ENCODE measurements at regions not wholly inside any gene's neighbourhood (a gene's known extent, or its start where the extent isn't known, plus 50 kb on each side); places are given as distances from the start of the nearest gene placed in this dataset.
"Not testable (repeated sequence)": the region's sequence is repeated elsewhere in the genome, so short reads cannot be mapped to it uniquely, and the experiment has no call there.

- in situ Hi-C loops (cut with MboI; ENCODE audit: low pct_unique_long_range_greater_than_20kb, low sequenced_read_pairs, unreplicated experiment), result no loop called here
- no peak for DNase-seq (ENCODE audit: low spot score)
- no peak for TF ChIP-seq CTCF (IDR thresholded peaks at IDR 0.05; ENCODE audit: extremely low read depth, insufficient read depth, missing control alignments)
These were observed 1661.9 kb upstream of the PIK3C3 start for GRCh38 chr18:40292985-40293710.

DNA sequence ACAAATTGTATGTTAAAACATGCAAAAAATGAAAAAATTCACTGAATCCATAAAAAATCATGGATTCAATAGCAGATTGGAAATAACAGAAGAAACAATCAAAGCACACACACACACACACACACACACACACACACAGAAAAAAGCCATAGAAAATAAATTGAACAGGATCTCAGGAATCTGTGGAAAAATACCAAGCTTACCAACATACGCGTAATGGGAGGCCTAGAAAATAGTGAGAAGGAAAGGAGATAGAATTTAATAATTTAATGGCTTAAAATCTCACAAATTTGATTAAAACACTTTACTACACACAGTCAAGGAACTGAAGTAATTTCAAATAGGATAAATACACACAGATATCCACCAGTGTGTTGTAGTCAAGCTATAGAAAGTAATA is 1671.5 kb upstream of the PIK3C3 start:
- DNase-seq (ENCODE audit: low spot score), result no peak
- in situ Hi-C loops (cut with MboI; ENCODE audit: low pct_unique_long_range_greater_than_20kb, low sequenced_read_pairs, unreplicated experiment), result no loop called here
- no peak for TF ChIP-seq CTCF (IDR thresholded peaks at IDR 0.05; ENCODE audit: extremely low read depth, insufficient read depth, missing control alignments)

DNA sequence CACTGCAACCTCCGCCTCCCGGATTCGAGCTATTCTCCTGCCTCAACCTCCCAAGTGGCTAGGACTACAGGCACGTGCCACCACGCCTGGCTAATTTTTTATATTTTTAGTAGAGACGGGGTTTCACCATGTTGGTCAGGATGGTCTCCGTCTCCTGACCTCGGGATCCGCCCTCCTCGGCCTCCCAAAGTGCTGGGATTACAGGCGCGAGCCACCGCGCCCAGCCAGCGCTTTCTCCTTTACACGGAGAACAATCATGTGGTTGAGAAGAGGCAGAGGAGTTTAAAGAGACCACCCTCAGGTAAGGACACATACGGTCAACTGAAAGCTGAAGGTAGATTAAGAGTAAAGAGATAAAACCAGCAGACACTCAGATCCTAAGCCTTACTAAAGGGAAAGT is 1673.7 kb upstream of the PIK3C3 start:
- DNase-seq (ENCODE audit: low spot score); in situ Hi-C loops (cut with MboI; ENCODE audit: low pct_unique_long_range_greater_than_20kb, low sequenced_read_pairs, unreplicated experiment): not testable (repeated sequence)

DNA sequence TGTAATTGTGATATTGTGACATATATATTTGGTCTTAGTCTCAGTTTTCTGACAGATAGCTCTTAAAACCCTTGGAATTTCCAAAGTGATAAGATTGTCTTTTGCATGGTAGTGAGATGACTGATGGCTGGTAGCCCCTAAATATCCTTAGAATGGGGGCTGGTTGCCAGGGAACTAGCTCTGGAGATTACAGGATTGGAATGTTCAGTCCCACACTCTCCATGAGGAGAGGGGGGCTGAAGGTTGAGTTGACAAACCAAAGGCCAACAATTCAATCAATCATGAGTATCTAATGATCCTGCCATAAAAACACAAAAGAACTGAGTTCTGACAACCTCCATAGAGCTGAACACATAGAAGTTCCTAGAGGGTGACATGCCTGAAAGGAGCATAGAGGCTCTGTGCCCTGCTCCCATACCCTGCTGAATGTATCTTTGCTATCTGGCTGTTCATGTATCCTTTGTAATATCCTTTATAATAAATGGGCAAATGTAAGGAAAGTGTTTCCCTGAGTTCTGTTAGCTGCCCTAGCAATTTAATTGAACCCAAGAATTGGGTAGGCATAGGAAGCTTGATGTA is 1680.3 kb upstream of the PIK3C3 start:
- TF ChIP-seq CTCF (IDR thresholded peaks at IDR 0.05; ENCODE audit: extremely low read depth, insufficient read depth, missing control alignments), result no peak
- in situ Hi-C loops (cut with MboI; ENCODE audit: low pct_unique_long_range_greater_than_20kb, low sequenced_read_pairs, unreplicated experiment), result no loop called here
- no peak for DNase-seq (ENCODE audit: low spot score)

DNA sequence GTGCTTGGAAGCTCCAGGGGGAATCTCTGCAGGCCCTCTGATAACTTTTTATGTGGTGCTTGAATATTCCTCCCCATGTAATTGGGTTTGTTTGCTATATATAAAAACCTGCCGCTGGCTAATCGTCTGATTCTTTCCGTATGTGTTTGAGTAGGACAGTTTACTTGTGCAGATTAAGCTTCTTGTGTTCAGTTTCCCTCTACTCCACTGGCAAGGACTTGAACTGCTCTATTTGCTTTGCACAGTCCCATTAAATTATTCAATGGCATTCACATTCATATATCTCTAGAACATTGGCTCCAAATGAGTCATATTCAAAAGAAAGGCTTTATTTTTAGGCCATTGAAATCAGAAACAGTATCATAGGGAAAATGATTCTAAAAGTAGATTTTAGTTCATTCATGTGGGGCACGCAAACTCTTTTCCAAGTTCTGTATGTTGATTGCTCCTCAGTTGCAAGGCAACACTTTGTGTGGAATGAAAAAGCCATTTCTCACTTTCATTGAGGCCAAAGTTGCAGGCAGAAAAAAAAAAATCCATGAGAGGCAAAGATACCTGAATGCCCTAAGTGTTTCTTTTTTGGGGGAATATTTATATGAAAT is 1682.3 kb upstream of the PIK3C3 start:
- in situ Hi-C loops (cut with MboI; ENCODE audit: low pct_unique_long_range_greater_than_20kb, low sequenced_read_pairs, unreplicated experiment), result no loop called here

DNA sequence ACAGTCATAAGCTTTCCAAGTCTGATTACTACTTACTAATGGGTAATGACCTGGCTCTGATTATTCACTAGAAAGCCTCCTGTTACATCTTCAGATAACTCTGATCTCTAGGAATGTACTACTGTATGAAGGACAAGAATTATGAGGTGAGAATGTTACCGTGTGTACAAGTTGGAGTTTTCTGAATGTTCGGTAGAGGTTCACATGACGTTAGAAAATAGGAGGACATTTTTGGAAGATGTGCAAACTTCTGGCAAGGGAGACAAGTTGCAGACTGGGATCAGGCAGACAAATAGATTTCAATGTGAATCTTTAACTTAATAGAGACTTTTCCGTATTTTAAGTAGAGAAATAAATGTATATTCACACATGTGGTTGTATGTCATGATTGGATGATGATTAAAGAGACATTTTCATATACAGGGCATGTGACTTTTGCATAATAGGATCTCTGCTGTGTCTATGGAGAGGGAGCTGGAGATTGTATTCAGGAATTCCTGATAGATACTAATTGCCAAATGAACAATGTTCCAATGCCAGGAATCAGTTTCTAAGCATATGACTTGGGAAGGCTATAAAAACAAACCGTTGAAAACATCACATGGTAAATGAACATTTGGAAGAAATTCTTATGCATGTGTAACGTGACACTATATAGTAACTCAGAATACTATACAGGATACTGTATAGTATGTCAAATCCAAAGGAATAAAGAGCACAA is 1695.8 kb upstream of the PIK3C3 start:
- no peak for TF ChIP-seq CTCF (IDR thresholded peaks at IDR 0.05; ENCODE audit: extremely low read depth, insufficient read depth, missing control alignments)
- DNase-seq (ENCODE audit: low spot score), result no peak
- in situ Hi-C loops (cut with MboI; ENCODE audit: low pct_unique_long_range_greater_than_20kb, low sequenced_read_pairs, unreplicated experiment), result no loop called here

More for the DNA sequence above, 1682.3 kb upstream of the PIK3C3 start:
- TF ChIP-seq CTCF (IDR thresholded peaks at IDR 0.05; ENCODE audit: extremely low read depth, insufficient read depth, missing control alignments), result no peak
- DNase-seq (ENCODE audit: low spot score), result no peak
